ENCODE measurements at regions not wholly inside any gene's neighbourhood (a gene's known extent, or its start where the extent isn't known, plus 50 kb on each side); places are given as distances from the start of the nearest gene placed in this dataset.
"Not testable (repeated sequence)": the region's sequence is repeated elsewhere in the genome, so short reads cannot be mapped to it uniquely, and the experiment has no call there.

GRCh38 chr10:6721480-6721879 lies 141.4 kb upstream of the PRKCQ start:
- Mint-ChIP-seq H3K4me1 (ENCODE audit: low read depth) (no peaks in the 10 kb centered on the region), H3K36me3 (ENCODE audit: low read depth) (no peaks in the 10 kb centered on the region), H3K9me3 (no peaks in the 10 kb centered on the region), H3K4me3 (no peak overlapping the region), H3K27me3 (ENCODE audit: insufficient read depth) (peaks cover 26% of the 10 kb centered on the region), H3K27ac (no peak overlapping the region)
- no peak for DNase-seq (ENCODE audit: low spot score)
- intact Hi-C loops (cut with micrococcal nuclease), result no loop called here

GRCh38 chr10:6719561-6719960 lies 139.5 kb upstream of the PRKCQ start:
- Mint-ChIP-seq H3K27me3 (ENCODE audit: insufficient read depth) (peaks cover 28% of the 10 kb centered on the region), H3K4me1 (ENCODE audit: low read depth) (no peaks in the 10 kb centered on the region), H3K9me3 (no peaks in the 10 kb centered on the region), H3K4me3 (no peak overlapping the region), H3K36me3 (ENCODE audit: low read depth) (no peaks in the 10 kb centered on the region), H3K27ac (no peak overlapping the region)
- no peak for DNase-seq (ENCODE audit: low spot score)
- intact Hi-C loops (cut with micrococcal nuclease), result no loop called here

- no peaks in the 10 kb centered on the region for H3K9me3 Mint-ChIP-seq
- no peak overlapping the region for H3K27ac Mint-ChIP-seq
- peaks cover 31% of the 10 kb centered on the region for H3K27me3 Mint-ChIP-seq (ENCODE audit: insufficient read depth)
- no peak for DNase-seq (ENCODE audit: low spot score)
- intact Hi-C loops (cut with micrococcal nuclease), result no loop called here
- no peaks in the 10 kb centered on the region for H3K36me3 Mint-ChIP-seq (ENCODE audit: low read depth)
- H3K4me1 Mint-ChIP-seq (ENCODE audit: low read depth), result peaks cover 4% of the 10 kb centered on the region
- no peak overlapping the region for H3K4me3 Mint-ChIP-seq
Measured at GRCh38 chr10:6718550-6718949, 138.5 kb upstream of the PRKCQ start.

- Mint-ChIP-seq H3K4me1 (ENCODE audit: low read depth) (peaks cover 6% of the 10 kb centered on the region), H3K9me3 (no peaks in the 10 kb centered on the region), H3K36me3 (ENCODE audit: low read depth) (no peaks in the 10 kb centered on the region), H3K4me3 (no peak overlapping the region), H3K27ac (no peak overlapping the region), H3K27me3 (ENCODE audit: insufficient read depth) (peaks cover 26% of the 10 kb centered on the region)
- intact Hi-C loops (cut with micrococcal nuclease), result no loop called here
- no peak for DNase-seq (ENCODE audit: low spot score)
Measured at GRCh38 chr10:6716516-6716915, 136.4 kb upstream of the PRKCQ start.

- H3K9me3 Mint-ChIP-seq, result no peaks in the 10 kb centered on the region
- intact Hi-C loops (cut with micrococcal nuclease), result no loop called here
- H3K36me3 Mint-ChIP-seq (ENCODE audit: low read depth), result no peaks in the 10 kb centered on the region
- no peak overlapping the region for H3K4me3 Mint-ChIP-seq
- H3K27me3 Mint-ChIP-seq (ENCODE audit: insufficient read depth), result peaks cover 39% of the 10 kb centered on the region
- no peak for DNase-seq (ENCODE audit: low spot score)
- H3K4me1 Mint-ChIP-seq (ENCODE audit: low read depth), result peaks cover 13% of the 10 kb centered on the region
- no peak overlapping the region for H3K27ac Mint-ChIP-seq
Measured at GRCh38 chr10:6713716-6714115, 133.6 kb upstream of the PRKCQ start.

GRCh38 chr10:6713120-6713519 lies 133.0 kb upstream of the PRKCQ start:
- no peaks in the 10 kb centered on the region for H3K9me3 Mint-ChIP-seq
- H3K4me1 Mint-ChIP-seq (ENCODE audit: low read depth), result peaks cover 13% of the 10 kb centered on the region
- H3K36me3 Mint-ChIP-seq (ENCODE audit: low read depth), result no peaks in the 10 kb centered on the region
- H3K27me3 Mint-ChIP-seq (ENCODE audit: insufficient read depth), result peaks cover 39% of the 10 kb centered on the region
- DNase-seq (ENCODE audit: low spot score), result no peak
- no peak overlapping the region for H3K4me3 Mint-ChIP-seq
- intact Hi-C loops (cut with micrococcal nuclease), result no loop called here
- H3K27ac Mint-ChIP-seq, result no peak overlapping the region

- Mint-ChIP-seq H3K4me3 (no peak overlapping the region), H3K27ac (no peak overlapping the region), H3K27me3 (ENCODE audit: insufficient read depth) (peaks cover 37% of the 10 kb centered on the region), H3K4me1 (ENCODE audit: low read depth) (peaks cover 13% of the 10 kb centered on the region), H3K36me3 (ENCODE audit: low read depth) (no peaks in the 10 kb centered on the region), H3K9me3 (no peaks in the 10 kb centered on the region)
- intact Hi-C loops (cut with micrococcal nuclease), result no loop called here
- no peak for DNase-seq (ENCODE audit: low spot score)
Measured at GRCh38 chr10:6711881-6712280, 131.8 kb upstream of the PRKCQ start.

- H3K9me3 Mint-ChIP-seq, result no peaks in the 10 kb centered on the region
- no peak for DNase-seq (ENCODE audit: low spot score)
- H3K36me3 Mint-ChIP-seq (ENCODE audit: low read depth), result no peaks in the 10 kb centered on the region
- no peak overlapping the region for H3K27ac Mint-ChIP-seq
- peaks cover 13% of the 10 kb centered on the region for H3K4me1 Mint-ChIP-seq (ENCODE audit: low read depth)
- intact Hi-C loops (cut with micrococcal nuclease), result no loop called here
- H3K27me3 Mint-ChIP-seq (ENCODE audit: insufficient read depth), result peaks cover 33% of the 10 kb centered on the region
- H3K4me3 Mint-ChIP-seq, result no peak overlapping the region
Measured at GRCh38 chr10:6711408-6711841, 131.3 kb upstream of the PRKCQ start.

GRCh38 chr10:6707352-6707751 lies 127.3 kb upstream of the PRKCQ start:
- Mint-ChIP-seq H3K9me3 (no peaks in the 10 kb centered on the region), H3K27ac (no peak overlapping the region), H3K27me3 (ENCODE audit: insufficient read depth) (peaks cover 30% of the 10 kb centered on the region), H3K4me3 (no peak overlapping the region), H3K4me1 (ENCODE audit: low read depth) (peaks cover 7% of the 10 kb centered on the region), H3K36me3 (ENCODE audit: low read depth) (no peaks in the 10 kb centered on the region)
- intact Hi-C loops (cut with micrococcal nuclease), result no loop called here
- DNase-seq (ENCODE audit: low spot score), result no peak

- Mint-ChIP-seq H3K4me1 (ENCODE audit: low read depth) (peaks cover 7% of the 10 kb centered on the region), H3K4me3 (no peak overlapping the region), H3K36me3 (ENCODE audit: low read depth) (no peaks in the 10 kb centered on the region), H3K27me3 (ENCODE audit: insufficient read depth) (peaks cover 29% of the 10 kb centered on the region), H3K9me3 (no peaks in the 10 kb centered on the region), H3K27ac (no peak overlapping the region)
- no peak for DNase-seq (ENCODE audit: low spot score)
- intact Hi-C loops (cut with micrococcal nuclease), result no loop called here
Measured at GRCh38 chr10:6706725-6707124, 126.6 kb upstream of the PRKCQ start.

- Mint-ChIP-seq H3K4me3 (no peak overlapping the region), H3K27me3 (ENCODE audit: insufficient read depth) (peaks cover 22% of the 10 kb centered on the region)
- no peak for DNase-seq (ENCODE audit: low spot score)
Measured at GRCh38 chr10:6704896-6705295, 124.8 kb upstream of the PRKCQ start.

GRCh38 chr10:6702833-6703232 lies 122.8 kb upstream of the PRKCQ start:
- intact Hi-C loops (cut with micrococcal nuclease); DNase-seq (ENCODE audit: low spot score); H3K4me1 Mint-ChIP-seq (ENCODE audit: low read depth); H3K27ac Mint-ChIP-seq; H3K36me3 Mint-ChIP-seq (ENCODE audit: low read depth); H3K4me3 Mint-ChIP-seq; H3K9me3 Mint-ChIP-seq: not testable (repeated sequence)
- peaks cover 15% of the 10 kb centered on the region for H3K27me3 Mint-ChIP-seq (ENCODE audit: insufficient read depth)

More at GRCh38 chr10:6704896-6705295, 124.8 kb upstream of the PRKCQ start:
- intact Hi-C loops (cut with micrococcal nuclease), result no loop called here
- Mint-ChIP-seq H3K4me1 (ENCODE audit: low read depth) (peaks cover 7% of the 10 kb centered on the region), H3K9me3 (no peaks in the 10 kb centered on the region), H3K27ac (no peak overlapping the region), H3K36me3 (ENCODE audit: low read depth) (no peaks in the 10 kb centered on the region)

- no peak overlapping the region for H3K27ac Mint-ChIP-seq
- H3K4me3 Mint-ChIP-seq, result no peak overlapping the region
- peaks cover 15% of the 10 kb centered on the region for H3K27me3 Mint-ChIP-seq (ENCODE audit: insufficient read depth)
- intact Hi-C loops (cut with micrococcal nuclease), result no loop called here
- DNase-seq (ENCODE audit: low spot score), result no peak
- no peaks in the 10 kb centered on the region for H3K9me3 Mint-ChIP-seq
- H3K36me3 Mint-ChIP-seq (ENCODE audit: low read depth), result no peaks in the 10 kb centered on the region
- H3K4me1 Mint-ChIP-seq (ENCODE audit: low read depth), result no peaks in the 10 kb centered on the region
Measured at GRCh38 chr10:6702030-6702429, 122.0 kb upstream of the PRKCQ start.

GRCh38 chr10:6701289-6701688 lies 121.2 kb upstream of the PRKCQ start:
- intact Hi-C loops (cut with micrococcal nuclease), result no loop called here
- Mint-ChIP-seq H3K4me1 (ENCODE audit: low read depth) (no peaks in the 10 kb centered on the region), H3K27me3 (ENCODE audit: insufficient read depth) (peaks cover 15% of the 10 kb centered on the region), H3K27ac (no peak overlapping the region), H3K4me3 (no peak overlapping the region), H3K36me3 (ENCODE audit: low read depth) (no peaks in the 10 kb centered on the region), H3K9me3 (no peaks in the 10 kb centered on the region)
- no peak for DNase-seq (ENCODE audit: low spot score)

All from activated T-helper 1 cell treated with anti-CD3 and anti-CD28 coated beads, Interleukin-12 subunit alpha, Interleukin-12 subunit beta, Interleukin-2, Interleukin-4 antibody, amounts not matched to agents 30 ng/mL and 10 ng/mL and 1 ng/mL, durations not matched to agents 14 hours and 24 hours and 36 hours (primary cell).